Neural progenitor cell (in vitro differentiated cells): ENCODE measurements at regions not wholly inside any gene's neighbourhood (a gene's known extent, or its start where the extent isn't known, plus 50 kb on each side); places are given as distances from the start of the nearest gene placed in this dataset.
"Not testable (repeated sequence)": the region's sequence is repeated elsewhere in the genome, so short reads cannot be mapped to it uniquely, and the experiment has no call there.

ENCODE experiments used
- DNase-seq: peaks from one replicate; pipeline ENCODE4 v3.0.0-alpha.2; 2016; ENCODE audit warnings: low spot score
- H2AFZ ChIP-seq: fragments of 200-600 bp; sonication (generic); replicated peaks from 2 replicates; pipeline ENCODE4 v1.6.1; 2016; ENCODE audit warnings: antibody characterized with exemption
- H3F3A ChIP-seq: fragments of 200-600 bp; sonication (generic); 2 replicates; pipeline ENCODE4 v1.6.1; 2016; ENCODE audit warnings: antibody characterized with exemption, low read depth
- H3K27ac ChIP-seq: fragments of 200-600 bp; sonication (generic); 2 replicates; pipeline ENCODE4 v1.5.1; 2016; ENCODE audit warnings: mild to moderate bottlenecking
- H3K27me3 ChIP-seq: fragments of 200-600 bp; sonication (generic); 2 replicates; pipeline ENCODE4 v1.6.1; 2016; ENCODE audit warnings: mild to moderate bottlenecking, moderate library complexity
- H3K36me3 ChIP-seq: fragments of 200-600 bp; sonication (generic); 2 replicates; pipeline ENCODE4 v1.5.1; 2016
- H3K4me1 ChIP-seq: fragments of 200-600 bp; sonication (generic); 2 replicates; pipeline ENCODE4 v1.6.1; 2016; ENCODE audit warnings: mixed run types
- H3K4me2 ChIP-seq: fragments of 200-600 bp; sonication (generic); 2 replicates; pipeline ENCODE4 v1.6.1; 2016
- H3K4me3 ChIP-seq: fragments of 200-600 bp; sonication (generic); 2 replicates; pipeline ENCODE4 v1.5.1; 2016
- H3K79me2 ChIP-seq: fragments of 200-600 bp; sonication (generic); 2 replicates; pipeline ENCODE4 v1.6.1; 2016; ENCODE audit warnings: low read depth
- H3K9ac ChIP-seq: fragments of 200-600 bp; sonication (generic); 2 replicates; pipeline ENCODE4 v1.6.1; 2016
- H3K9me3 ChIP-seq: fragments of 200-600 bp; sonication (generic); 2 replicates; pipeline ENCODE4 v1.5.1; 2016; ENCODE audit warnings: low read depth
- H4K20me1 ChIP-seq: fragments of 200-600 bp; sonication (generic); 2 replicates; pipeline ENCODE4 v1.6.1; 2016; ENCODE audit warnings: low read depth
- H3K27ac Mint-ChIP-seq: 3 replicates; pipeline ENCODE4 v1.8.0; 2021; ENCODE audit warnings: mixed read lengths
- H3K27me3 Mint-ChIP-seq: 2 replicates; pipeline ENCODE4 v1.8.0; 2022; ENCODE audit warnings: low read depth, mild to moderate bottlenecking, inconsistent platforms, moderate library complexity, mixed read lengths; ENCODE audit not compliant: insufficient read depth
- H3K36me3 Mint-ChIP-seq: 3 replicates; pipeline ENCODE4 v1.8.0; 2021; ENCODE audit warnings: mixed read lengths
- H3K4me1 Mint-ChIP-seq: 3 replicates; pipeline ENCODE4 v1.8.0; 2021; ENCODE audit warnings: mixed read lengths
- H3K4me3 Mint-ChIP-seq: 3 replicates; pipeline ENCODE4 v1.8.0; 2021; ENCODE audit warnings: mild to moderate bottlenecking, moderate library complexity, mixed read lengths
- H3K9me3 Mint-ChIP-seq: 3 replicates; pipeline ENCODE4 v1.8.0; 2020; ENCODE audit warnings: mixed read lengths
- EZH2 ChIP-seq: fragments of 200-600 bp; sonication (generic); IDR thresholded peaks from 2 replicates; pipeline ENCODE4 v1.6.1; 2017; ENCODE audit warnings: antibody characterized with exemption, mild to moderate bottlenecking, moderate library complexity
- EZH2phosphoT487 ChIP-seq: fragments of 200-600 bp; sonication (generic); IDR thresholded peaks from 2 replicates; pipeline ENCODE4 v1.6.1; 2017; ENCODE audit warnings: antibody characterized with exemption
- TF ChIP-seq, protein P1 (sequence below): fragments of 200-600 bp; sonication (generic); IDR thresholded peaks from 2 replicates; pipeline ENCODE4 v1.5.1; 2017; ENCODE audit warnings: antibody characterized with exemption, mild to moderate bottlenecking

DNA sequence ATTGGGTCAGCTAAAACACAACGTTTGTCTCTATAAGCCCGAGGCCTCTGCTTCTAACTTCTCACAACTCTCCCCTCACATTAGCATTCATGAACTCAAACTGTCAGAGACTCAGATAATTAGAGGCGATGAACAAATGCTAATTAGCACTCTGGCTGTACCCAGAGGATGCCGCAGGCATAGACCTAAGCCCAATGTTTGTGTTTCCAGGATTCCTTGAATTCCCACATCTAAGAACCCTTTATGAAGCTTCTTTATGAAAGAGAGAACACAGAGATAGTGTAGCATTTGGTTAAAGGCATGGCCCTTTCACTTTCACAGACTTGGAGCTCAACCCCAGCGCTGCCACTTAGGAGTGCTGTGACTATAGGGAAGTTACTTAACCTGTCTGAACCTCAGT, 512.2 kb downstream of the GRIN2A start:
- no peak overlapping the region for H3K9ac ChIP-seq
- no peak overlapping the region for H3K4me3 ChIP-seq
- no peaks in the 10 kb centered on the region for H3K9me3 Mint-ChIP-seq
- H3K4me3 Mint-ChIP-seq = no peak overlapping the region
- no peaks in the 10 kb centered on the region for H3K36me3 Mint-ChIP-seq
- H3K27ac ChIP-seq = no peak overlapping the region
- H3F3A ChIP-seq = peaks cover 7% of the 10 kb centered on the region
- no peaks in the 10 kb centered on the region for H4K20me1 ChIP-seq
- H3K36me3 ChIP-seq = no peaks in the 10 kb centered on the region
- DNase-seq = peak; percentile 57
- H3K4me2 ChIP-seq = peak overlapping the region; percentile 31
- peaks cover 15% of the 10 kb centered on the region for H3K4me1 ChIP-seq
- no peaks in the 10 kb centered on the region for H3K79me2 ChIP-seq
- H3K4me1 Mint-ChIP-seq = peaks cover 4% of the 10 kb centered on the region
- no peaks in the 10 kb centered on the region for H3K27me3 ChIP-seq
- H3K9me3 ChIP-seq = no peaks in the 10 kb centered on the region
- peaks cover 3% of the 10 kb centered on the region for H3K27me3 Mint-ChIP-seq
- peak overlapping the region; percentile 7 for H2AFZ ChIP-seq
- H3K27ac Mint-ChIP-seq = no peak overlapping the region
- TF ChIP-seq, protein P1, sequence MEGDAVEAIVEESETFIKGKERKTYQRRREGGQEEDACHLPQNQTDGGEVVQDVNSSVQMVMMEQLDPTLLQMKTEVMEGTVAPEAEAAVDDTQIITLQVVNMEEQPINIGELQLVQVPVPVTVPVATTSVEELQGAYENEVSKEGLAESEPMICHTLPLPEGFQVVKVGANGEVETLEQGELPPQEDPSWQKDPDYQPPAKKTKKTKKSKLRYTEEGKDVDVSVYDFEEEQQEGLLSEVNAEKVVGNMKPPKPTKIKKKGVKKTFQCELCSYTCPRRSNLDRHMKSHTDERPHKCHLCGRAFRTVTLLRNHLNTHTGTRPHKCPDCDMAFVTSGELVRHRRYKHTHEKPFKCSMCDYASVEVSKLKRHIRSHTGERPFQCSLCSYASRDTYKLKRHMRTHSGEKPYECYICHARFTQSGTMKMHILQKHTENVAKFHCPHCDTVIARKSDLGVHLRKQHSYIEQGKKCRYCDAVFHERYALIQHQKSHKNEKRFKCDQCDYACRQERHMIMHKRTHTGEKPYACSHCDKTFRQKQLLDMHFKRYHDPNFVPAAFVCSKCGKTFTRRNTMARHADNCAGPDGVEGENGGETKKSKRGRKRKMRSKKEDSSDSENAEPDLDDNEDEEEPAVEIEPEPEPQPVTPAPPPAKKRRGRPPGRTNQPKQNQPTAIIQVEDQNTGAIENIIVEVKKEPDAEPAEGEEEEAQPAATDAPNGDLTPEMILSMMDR = no peak
- TF ChIP-seq EZH2 (no peak), EZH2phosphoT487 (no peak)

DNA sequence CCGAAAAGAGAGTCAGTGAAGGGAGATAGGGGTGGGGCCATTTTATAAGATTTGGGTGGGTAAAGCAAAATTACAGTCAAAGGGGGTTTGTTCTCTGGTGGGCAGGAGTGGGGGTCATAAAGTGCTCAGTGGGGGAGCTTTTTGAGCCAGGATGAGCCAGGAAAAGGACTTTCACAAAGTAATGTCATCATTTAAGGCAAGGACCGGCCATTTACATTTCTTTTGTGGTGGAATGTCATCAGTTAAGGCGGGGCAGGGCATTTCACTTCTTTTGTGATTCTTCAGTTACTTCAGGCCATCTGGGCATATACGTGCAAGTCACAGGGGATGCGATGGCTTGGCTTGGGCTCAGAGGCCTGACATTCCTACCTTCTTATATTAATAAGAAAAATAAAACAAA, 511.6 kb downstream of the GRIN2A start:
- not testable (repeated sequence) for DNase-seq, H3K9me3 ChIP-seq, H2AFZ ChIP-seq, H3K36me3 ChIP-seq, H3K9ac ChIP-seq, H3K27me3 Mint-ChIP-seq, H3K4me3 ChIP-seq, H3F3A ChIP-seq, H3K4me1 Mint-ChIP-seq, H4K20me1 ChIP-seq, H3K4me3 Mint-ChIP-seq, H3K79me2 ChIP-seq, H3K27ac Mint-ChIP-seq, H3K27ac ChIP-seq, H3K36me3 Mint-ChIP-seq, H3K9me3 Mint-ChIP-seq, H3K27me3 ChIP-seq
- Histone ChIP-seq H3K4me1 (peaks cover 15% of the 10 kb centered on the region), H3K4me2 (peak overlapping the region; percentile 31)

DNA sequence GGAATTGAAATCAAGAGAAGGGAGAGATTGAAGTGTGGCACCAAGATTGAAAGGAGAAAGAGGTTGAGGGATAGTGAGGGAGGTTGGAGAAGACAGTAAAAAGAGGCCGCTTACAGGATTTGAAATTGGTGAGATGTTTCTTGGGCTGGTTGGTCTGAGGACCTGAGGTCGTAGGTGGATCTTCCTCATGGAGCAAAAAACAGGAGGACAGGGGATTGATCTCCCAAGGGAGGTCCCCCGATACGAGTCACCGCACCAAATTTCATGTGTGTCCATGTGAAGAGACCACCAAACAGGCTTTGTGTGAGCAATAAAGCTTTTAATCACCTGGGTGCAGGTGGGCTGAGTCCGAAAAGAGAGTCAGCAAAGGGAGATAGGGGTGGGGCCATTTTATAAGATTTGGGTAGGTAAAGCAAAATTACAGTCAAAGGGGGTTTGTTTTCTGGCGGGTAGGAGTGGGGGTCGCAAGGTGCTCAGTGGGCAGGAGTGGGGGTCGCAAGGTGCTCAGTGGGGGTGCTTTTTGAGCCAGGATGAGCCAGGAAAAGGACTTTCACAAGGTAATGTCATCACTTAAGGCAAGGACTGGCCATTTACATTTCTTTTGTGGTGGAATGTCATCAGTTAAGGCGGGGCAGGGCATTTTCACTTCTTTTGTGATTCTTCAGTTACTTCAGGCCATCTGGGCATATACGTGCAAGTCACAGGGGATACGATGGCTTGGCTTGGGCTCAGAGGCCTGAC, 505.5 kb downstream of the GRIN2A start:
- not testable (repeated sequence) for H3K4me3 ChIP-seq, H3K27me3 Mint-ChIP-seq, H3K36me3 ChIP-seq, H3K27ac ChIP-seq, H3K36me3 Mint-ChIP-seq, H3K79me2 ChIP-seq, H3K4me2 ChIP-seq, DNase-seq, H3K9me3 ChIP-seq, H2AFZ ChIP-seq, H3K4me3 Mint-ChIP-seq, H3K9me3 Mint-ChIP-seq, H3K9ac ChIP-seq, H4K20me1 ChIP-seq, H3K27me3 ChIP-seq, H3K27ac Mint-ChIP-seq
- H3F3A ChIP-seq = peaks cover 24% of the 10 kb centered on the region
- H3K4me1 Mint-ChIP-seq = peaks cover 27% of the 10 kb centered on the region
- H3K4me1 ChIP-seq = peaks cover 32% of the 10 kb centered on the region

DNA sequence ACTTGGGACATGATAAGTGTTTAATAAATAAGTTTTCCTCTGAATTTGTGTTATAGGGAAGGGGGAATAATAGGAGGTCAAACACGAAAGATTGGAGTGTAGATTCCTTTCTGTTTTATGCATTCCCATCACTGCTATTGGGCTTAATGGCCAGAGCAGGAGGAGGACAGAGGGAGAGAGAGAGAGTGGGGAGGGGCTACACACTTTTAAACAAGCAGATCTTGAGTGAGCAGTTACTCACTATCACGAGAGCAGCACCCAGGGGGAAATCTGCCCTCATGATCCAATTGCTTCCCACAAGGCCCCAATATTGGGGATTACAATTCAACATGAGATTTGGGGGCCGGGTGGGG, 505.0 kb downstream of the GRIN2A start:
- TF ChIP-seq EZH2phosphoT487 (no peak), EZH2 (no peak)
- TF ChIP-seq, protein P1 = no peak
- no peak overlapping the region for H3K4me2 ChIP-seq

More for the DNA sequence above, 505.0 kb downstream of the GRIN2A start:
- H4K20me1 ChIP-seq = no peaks in the 10 kb centered on the region
- H3K79me2 ChIP-seq = no peaks in the 10 kb centered on the region
- no peak overlapping the region for H3K9ac ChIP-seq
- DNase-seq = no peak
- peaks cover 30% of the 10 kb centered on the region for H3F3A ChIP-seq
- H3K4me1 ChIP-seq = peaks cover 38% of the 10 kb centered on the region
- Mint-ChIP-seq H3K4me3 (no peak overlapping the region), H3K27me3 (peaks cover 2% of the 10 kb centered on the region), H3K4me1 (peaks cover 31% of the 10 kb centered on the region), H3K9me3 (no peaks in the 10 kb centered on the region), H3K27ac (no peak overlapping the region), H3K36me3 (no peaks in the 10 kb centered on the region)
- H3K4me3 ChIP-seq = no peak overlapping the region
- no peaks in the 10 kb centered on the region for H3K27me3 ChIP-seq
- no peaks in the 10 kb centered on the region for H3K9me3 ChIP-seq
- no peaks in the 10 kb centered on the region for H3K36me3 ChIP-seq
- H3K27ac ChIP-seq = no peak overlapping the region
- H2AFZ ChIP-seq = no peak overlapping the region
